ENCODE measurements at regions not wholly inside any gene's neighbourhood (a gene's known extent, or its start where the extent isn't known, plus 50 kb on each side); places are given as distances from the start of the nearest gene placed in this dataset.

DNA sequence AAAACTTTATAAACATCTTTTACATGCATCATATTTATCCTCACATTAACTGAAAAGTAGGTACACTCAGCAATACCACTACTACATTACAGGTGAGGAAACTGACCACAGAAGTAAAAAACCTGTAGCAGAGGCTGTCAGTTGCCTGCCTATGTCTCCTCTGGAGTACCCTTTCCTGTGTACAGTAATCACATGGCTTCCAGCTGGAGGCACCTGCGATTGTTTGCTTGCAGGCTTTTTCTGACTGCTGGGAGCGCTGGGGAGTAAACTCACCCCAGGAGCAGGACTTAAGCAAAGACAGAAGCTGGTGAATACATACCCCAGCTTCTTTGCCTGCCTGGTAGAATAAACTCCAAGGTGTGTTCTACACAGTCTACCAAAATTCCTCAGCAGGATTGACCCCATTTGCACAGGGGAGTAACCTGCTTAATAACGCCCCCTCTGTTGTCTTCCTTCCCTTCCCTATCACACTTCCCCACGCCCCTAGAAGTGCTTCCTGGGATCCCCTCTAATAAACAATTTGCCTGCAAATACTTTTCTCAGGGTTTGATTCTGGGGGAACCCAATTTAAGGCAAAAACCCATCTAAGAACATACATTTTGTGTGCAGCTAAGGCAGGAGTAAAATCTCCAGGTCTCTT, 138.9 kb downstream of the PTH2R start:
- Histone ChIP-seq H3K9me3 (no peaks in the 10 kb centered on the region), H4K20me1 (ENCODE audit: insufficient read depth) (no peaks in the 10 kb centered on the region), H3K27me3 (ENCODE audit: insufficient read depth) (no peaks in the 10 kb centered on the region), H2AFZ (ENCODE audit: low read depth) (no peak overlapping the region), H3K4me2 (no peak overlapping the region), H3K4me3 (ENCODE audit: low read depth in 2 of 2, low read length in 1 of 2) (no peak overlapping the region), H3K79me2 (ENCODE audit: insufficient read depth) (no peaks in the 10 kb centered on the region), H3K9me2 (no peaks in the 10 kb centered on the region), H3K4me1 (ENCODE audit: control insufficient read depth in 1 of 2, insufficient read depth in 2 of 2, low read depth in 1 of 2, low read length in 1 of 2) (no peaks in the 10 kb centered on the region; a peak in 1 of 4 replicates), H3K36me3 (replicated peaks in 1 of 2; ENCODE audit: control insufficient read depth in 1 of 2, insufficient read depth in 2 of 2, low read length in 1 of 2) (no peaks in the 10 kb centered on the region), H3F3A (replicated peaks; ENCODE audit: insufficient read depth) (no peaks in the 10 kb centered on the region), H3K9ac (no peak overlapping the region), H3K27ac (ENCODE audit: low read depth in 2 of 2, low read length in 1 of 2) (no peak overlapping the region)
- TF ChIP-seq SMC3 (IDR thresholded peaks at IDR 0.05; ENCODE audit: low read depth, low read length) (no peak), EP300 (IDR thresholded peaks at IDR 0.05; ENCODE audit: borderline replicate concordance in 1 of 2, low read depth in 1 of 2, low read length in 1 of 2) (no peak), TEAD4 (IDR thresholded peaks at IDR 0.05; ENCODE audit: borderline replicate concordance, insufficient read depth) (no peak), MEF2A (IDR thresholded peaks at IDR 0.05; ENCODE audit: borderline replicate concordance, low read depth) (no peak), NFIC (IDR thresholded peaks at IDR 0.05; ENCODE audit: borderline replicate concordance) (no peak), FOXJ3 (CRISPR knock-in tag; IDR thresholded peaks at IDR 0.05) (no peak), FOSL2 (IDR thresholded peaks at IDR 0.05; ENCODE audit: borderline replicate concordance, low read depth) (no peak)
- TF ChIP-seq, protein P1, sequence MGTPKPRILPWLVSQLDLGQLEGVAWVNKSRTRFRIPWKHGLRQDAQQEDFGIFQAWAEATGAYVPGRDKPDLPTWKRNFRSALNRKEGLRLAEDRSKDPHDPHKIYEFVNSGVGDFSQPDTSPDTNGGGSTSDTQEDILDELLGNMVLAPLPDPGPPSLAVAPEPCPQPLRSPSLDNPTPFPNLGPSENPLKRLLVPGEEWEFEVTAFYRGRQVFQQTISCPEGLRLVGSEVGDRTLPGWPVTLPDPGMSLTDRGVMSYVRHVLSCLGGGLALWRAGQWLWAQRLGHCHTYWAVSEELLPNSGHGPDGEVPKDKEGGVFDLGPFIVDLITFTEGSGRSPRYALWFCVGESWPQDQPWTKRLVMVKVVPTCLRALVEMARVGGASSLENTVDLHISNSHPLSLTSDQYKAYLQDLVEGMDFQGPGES (IDR thresholded peaks at IDR 0.05; ENCODE audit: low read depth, low read length), result no peak
- no peak for DNase-seq
- CTCF ChIA-PET, result no interaction called here
- POLR2A ChIA-PET, result no interaction called here
- WGBS (ENCODE audit: low lambda C conversion rate), result 26% methylated on average over 3 of the region's 4 CpGs

DNA sequence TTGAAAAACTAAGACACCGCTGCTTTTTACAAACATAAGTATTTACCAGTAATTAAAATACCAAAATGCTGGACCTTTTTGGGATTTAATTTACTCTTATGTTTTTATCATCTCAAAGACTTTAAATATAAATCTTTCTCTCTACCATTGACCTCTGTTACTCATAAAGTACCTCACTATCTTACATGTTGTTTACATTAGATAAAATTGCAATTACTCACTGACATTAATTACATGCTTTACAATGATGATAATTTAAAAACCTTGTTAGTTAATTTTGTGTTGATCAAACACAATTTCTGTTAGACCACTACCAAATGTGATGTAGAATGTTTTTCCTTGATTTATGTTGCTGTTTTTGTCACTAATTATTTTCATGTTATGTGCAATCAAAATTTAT, 139.5 kb downstream of the PTH2R start:
- TF ChIP-seq FOXJ3 (CRISPR knock-in tag; IDR thresholded peaks at IDR 0.05), result no peak
- TF ChIP-seq, protein P2, sequence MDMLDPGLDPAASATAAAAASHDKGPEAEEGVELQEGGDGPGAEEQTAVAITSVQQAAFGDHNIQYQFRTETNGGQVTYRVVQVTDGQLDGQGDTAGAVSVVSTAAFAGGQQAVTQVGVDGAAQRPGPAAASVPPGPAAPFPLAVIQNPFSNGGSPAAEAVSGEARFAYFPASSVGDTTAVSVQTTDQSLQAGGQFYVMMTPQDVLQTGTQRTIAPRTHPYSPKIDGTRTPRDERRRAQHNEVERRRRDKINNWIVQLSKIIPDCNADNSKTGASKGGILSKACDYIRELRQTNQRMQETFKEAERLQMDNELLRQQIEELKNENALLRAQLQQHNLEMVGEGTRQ (IDR thresholded peaks at IDR 0.05; ENCODE audit: borderline replicate concordance, low read depth, low read length), result no peak
- TF ChIP-seq MEF2A (IDR thresholded peaks at IDR 0.05; ENCODE audit: borderline replicate concordance, low read depth), result no peak
- no peak for TF ChIP-seq EZH2phosphoT487 (IDR thresholded peaks at IDR 0.05; ENCODE audit: borderline replicate concordance, low read depth)
- TF ChIP-seq CHD2 (IDR thresholded peaks at IDR 0.05; ENCODE audit: low read length, partially characterized antibody), result no peak
- TF ChIP-seq GABPA (IDR thresholded peaks at IDR 0.05; ENCODE audit: low read depth), result no peak
- TF ChIP-seq, protein P1 (IDR thresholded peaks at IDR 0.05; ENCODE audit: low read depth, low read length), result no peak
- TF ChIP-seq, protein P3, sequence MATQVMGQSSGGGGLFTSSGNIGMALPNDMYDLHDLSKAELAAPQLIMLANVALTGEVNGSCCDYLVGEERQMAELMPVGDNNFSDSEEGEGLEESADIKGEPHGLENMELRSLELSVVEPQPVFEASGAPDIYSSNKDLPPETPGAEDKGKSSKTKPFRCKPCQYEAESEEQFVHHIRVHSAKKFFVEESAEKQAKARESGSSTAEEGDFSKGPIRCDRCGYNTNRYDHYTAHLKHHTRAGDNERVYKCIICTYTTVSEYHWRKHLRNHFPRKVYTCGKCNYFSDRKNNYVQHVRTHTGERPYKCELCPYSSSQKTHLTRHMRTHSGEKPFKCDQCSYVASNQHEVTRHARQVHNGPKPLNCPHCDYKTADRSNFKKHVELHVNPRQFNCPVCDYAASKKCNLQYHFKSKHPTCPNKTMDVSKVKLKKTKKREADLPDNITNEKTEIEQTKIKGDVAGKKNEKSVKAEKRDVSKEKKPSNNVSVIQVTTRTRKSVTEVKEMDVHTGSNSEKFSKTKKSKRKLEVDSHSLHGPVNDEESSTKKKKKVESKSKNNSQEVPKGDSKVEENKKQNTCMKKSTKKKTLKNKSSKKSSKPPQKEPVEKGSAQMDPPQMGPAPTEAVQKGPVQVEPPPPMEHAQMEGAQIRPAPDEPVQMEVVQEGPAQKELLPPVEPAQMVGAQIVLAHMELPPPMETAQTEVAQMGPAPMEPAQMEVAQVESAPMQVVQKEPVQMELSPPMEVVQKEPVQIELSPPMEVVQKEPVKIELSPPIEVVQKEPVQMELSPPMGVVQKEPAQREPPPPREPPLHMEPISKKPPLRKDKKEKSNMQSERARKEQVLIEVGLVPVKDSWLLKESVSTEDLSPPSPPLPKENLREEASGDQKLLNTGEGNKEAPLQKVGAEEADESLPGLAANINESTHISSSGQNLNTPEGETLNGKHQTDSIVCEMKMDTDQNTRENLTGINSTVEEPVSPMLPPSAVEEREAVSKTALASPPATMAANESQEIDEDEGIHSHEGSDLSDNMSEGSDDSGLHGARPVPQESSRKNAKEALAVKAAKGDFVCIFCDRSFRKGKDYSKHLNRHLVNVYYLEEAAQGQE (IDR thresholded peaks at IDR 0.05; ENCODE audit: low read depth, low read length), result no peak
- no peak for TF ChIP-seq MXI1 (IDR thresholded peaks at IDR 0.05; ENCODE audit: low read depth, low read length)
- TF ChIP-seq RXRA (IDR thresholded peaks at IDR 0.05; ENCODE audit: borderline replicate concordance, low read depth), result no peak
- TF ChIP-seq NRF1 (IDR thresholded peaks at IDR 0.05; ENCODE audit: low read depth, low read length), result no peak
- no peak for TF ChIP-seq EP300 (IDR thresholded peaks at IDR 0.05; ENCODE audit: borderline replicate concordance in 1 of 2, low read depth in 1 of 2, low read length in 1 of 2)
- no peak for TF ChIP-seq FOXM1 (IDR thresholded peaks at IDR 0.05; ENCODE audit: low read depth)
- Histone ChIP-seq H3K9me3 (no peaks in the 10 kb centered on the region), H3K9me2 (no peaks in the 10 kb centered on the region), H3K27me3 (ENCODE audit: insufficient read depth) (no peaks in the 10 kb centered on the region), H2AFZ (ENCODE audit: low read depth) (no peak overlapping the region), H3K9ac (no peak overlapping the region), H3K79me2 (ENCODE audit: insufficient read depth) (no peaks in the 10 kb centered on the region), H3F3A (replicated peaks; ENCODE audit: insufficient read depth) (no peaks in the 10 kb centered on the region), H3K4me2 (no peak overlapping the region), H3K4me1 (ENCODE audit: control insufficient read depth in 1 of 2, insufficient read depth in 2 of 2, low read depth in 1 of 2, low read length in 1 of 2) (no peaks in the 10 kb centered on the region; a peak in 1 of 4 replicates), H4K20me1 (ENCODE audit: insufficient read depth) (no peaks in the 10 kb centered on the region), H3K36me3 (replicated peaks in 1 of 2; ENCODE audit: control insufficient read depth in 1 of 2, insufficient read depth in 2 of 2, low read length in 1 of 2) (no peaks in the 10 kb centered on the region), H3K27ac (ENCODE audit: low read depth in 2 of 2, low read length in 1 of 2) (no peak overlapping the region), H3K4me3 (ENCODE audit: low read depth in 2 of 2, low read length in 1 of 2) (no peak overlapping the region)
- ChIA-PET CTCF (no interaction called here), POLR2A (no interaction called here)
- DNase-seq, result no peak
- WGBS (ENCODE audit: low lambda C conversion rate), result 26% methylated on average over 1 of the region's 1 CpG

Measured in SK-N-SH (cell line).